ENCODE measurements at regions not wholly inside any gene's neighbourhood (a gene's known extent, or its start where the extent isn't known, plus 50 kb on each side); places are given as distances from the start of the nearest gene placed in this dataset.
"Not testable (repeated sequence)": the region's sequence is repeated elsewhere in the genome, so short reads cannot be mapped to it uniquely, and the experiment has no call there.

- in situ Hi-C loops (cut with HindIII; ENCODE audit: low pct_unique_long_range_greater_than_20kb, low sequenced_read_pairs) = no loop called here
- no peak for DNase-seq (ENCODE audit: low read depth)
These were observed 53.3 kb upstream of the CYLC2 start for GRCh38 chr9:102941868-102942267.

GRCh38 chr9:102922526-102922925 lies 72.6 kb upstream of the CYLC2 start:
- in situ Hi-C loops (cut with HindIII; ENCODE audit: low pct_unique_long_range_greater_than_20kb, low sequenced_read_pairs) = no loop called here
- DNase-seq (ENCODE audit: low read depth) = no peak

DNA sequence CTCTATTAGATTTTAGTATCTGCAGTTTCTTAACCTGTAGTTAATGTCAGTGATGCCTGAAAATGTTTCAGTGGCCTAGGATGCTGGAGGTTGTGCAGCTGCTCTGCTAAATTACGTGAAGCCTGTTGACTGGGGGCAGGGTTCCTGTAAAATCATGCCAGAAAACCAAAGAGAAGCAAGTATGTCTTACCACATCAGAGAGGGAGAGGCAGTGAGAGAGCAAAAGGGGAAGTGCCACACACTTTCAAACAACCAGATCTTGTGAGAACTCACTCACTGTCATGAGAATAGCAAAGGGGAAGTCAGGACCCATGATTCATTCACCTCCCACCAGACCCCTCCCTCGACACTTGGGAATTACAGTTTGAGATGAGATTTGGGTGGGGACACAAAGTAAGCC lies 83.9 kb upstream of the CYLC2 start:
- in situ Hi-C loops (cut with HindIII; ENCODE audit: low pct_unique_long_range_greater_than_20kb, low sequenced_read_pairs) = no loop called here
- DNase-seq (ENCODE audit: low read depth) = no peak

- DNase-seq (ENCODE audit: low read depth); in situ Hi-C loops (cut with HindIII; ENCODE audit: low pct_unique_long_range_greater_than_20kb, low sequenced_read_pairs): not testable (repeated sequence)
These were observed 89.3 kb upstream of the CYLC2 start for GRCh38 chr9:102905795-102906194.

- in situ Hi-C loops (cut with HindIII; ENCODE audit: low pct_unique_long_range_greater_than_20kb, low sequenced_read_pairs) = no loop called here
- no peak for DNase-seq (ENCODE audit: low read depth)
These were observed 103.1 kb upstream of the CYLC2 start for GRCh38 chr9:102892025-102892424.

DNA sequence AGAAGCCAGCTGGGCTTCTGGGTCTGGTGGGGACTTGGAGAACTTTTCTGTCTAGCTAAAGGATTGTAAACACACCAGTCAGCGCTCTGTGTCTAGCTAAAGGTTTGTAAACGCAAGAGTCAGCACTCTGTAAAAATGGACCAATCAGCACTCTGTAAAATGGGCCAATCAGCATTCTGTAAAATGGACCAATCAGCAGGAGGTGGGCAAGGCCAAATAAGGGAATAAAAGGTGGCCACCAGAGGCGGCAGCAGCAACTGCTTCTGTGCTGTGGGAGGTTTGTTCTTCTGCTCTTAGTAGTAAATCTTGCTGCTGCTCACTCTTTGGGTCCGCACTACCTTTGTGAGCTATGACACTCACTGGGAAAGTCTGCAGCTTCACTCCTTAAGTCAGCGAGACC lies 106.4 kb upstream of the CYLC2 start:
- in situ Hi-C loops (cut with HindIII; ENCODE audit: low pct_unique_long_range_greater_than_20kb, low sequenced_read_pairs) = not testable (repeated sequence)
- DNase-seq (ENCODE audit: low read depth) = peak; percentile 1

DNA sequence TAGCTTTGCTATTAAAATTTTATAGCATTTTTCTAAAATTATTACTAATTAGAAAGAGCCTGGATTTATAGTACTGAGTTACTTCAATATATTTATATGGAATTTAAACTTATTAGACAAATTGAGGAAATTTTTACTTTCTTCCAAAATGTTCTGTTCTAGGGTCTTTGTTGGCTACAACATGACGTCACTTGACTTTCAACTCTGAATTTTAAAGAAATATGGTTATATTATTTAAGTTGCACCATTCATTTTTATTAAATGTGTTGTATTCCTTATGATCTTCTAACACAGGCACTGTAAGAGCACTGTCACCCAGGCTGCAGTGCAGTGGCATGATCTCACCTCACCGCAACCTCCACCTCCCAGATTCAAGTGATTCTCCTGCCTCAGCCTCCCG lies 119.4 kb upstream of the CYLC2 start:
- in situ Hi-C loops (cut with HindIII; ENCODE audit: low pct_unique_long_range_greater_than_20kb, low sequenced_read_pairs) = no loop called here
- DNase-seq (ENCODE audit: low read depth) = no peak

DNA sequence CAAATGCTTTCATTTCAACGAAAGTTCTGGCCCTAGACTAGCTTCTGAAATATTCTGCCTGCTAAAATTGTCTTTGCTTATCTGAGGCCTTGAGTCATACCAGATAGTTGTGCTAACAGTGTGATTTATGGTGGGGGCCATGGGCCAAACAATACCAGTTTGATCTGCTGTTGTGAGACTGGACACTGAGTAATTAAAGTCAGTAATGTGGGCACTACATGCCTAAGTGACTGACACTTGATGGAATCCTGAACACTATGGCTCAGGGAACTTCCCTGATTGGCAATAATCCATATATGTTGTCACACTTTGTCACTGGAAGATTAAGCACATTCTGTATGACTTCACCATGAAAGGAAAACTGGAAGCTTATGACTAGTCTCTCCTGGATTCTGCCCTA lies 127.6 kb upstream of the CYLC2 start:
- in situ Hi-C loops (cut with HindIII; ENCODE audit: low pct_unique_long_range_greater_than_20kb, low sequenced_read_pairs) = no loop called here
- peak; percentile 43 for DNase-seq (ENCODE audit: low read depth)

DNA sequence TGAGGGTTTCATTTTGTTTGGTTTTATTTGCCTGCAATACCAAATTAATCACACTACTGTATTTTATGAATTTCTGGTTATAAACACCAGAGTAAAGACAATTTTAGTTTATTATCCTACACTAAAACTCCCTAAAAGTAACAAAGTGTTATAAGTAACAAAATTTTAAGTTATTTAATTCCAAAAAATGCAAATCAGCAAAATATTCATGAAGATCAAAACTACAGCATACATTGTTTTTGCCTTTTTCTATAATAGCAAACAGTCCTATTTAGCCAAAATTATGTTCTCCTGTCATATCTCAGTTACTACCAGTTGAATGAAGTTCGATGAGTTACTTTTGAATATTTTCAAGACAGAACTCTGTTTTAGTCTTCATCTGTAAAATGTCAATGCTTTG lies 132.7 kb upstream of the CYLC2 start:
- DNase-seq (ENCODE audit: low read depth) = no peak
- in situ Hi-C loops (cut with HindIII; ENCODE audit: low pct_unique_long_range_greater_than_20kb, low sequenced_read_pairs) = no loop called here

DNA sequence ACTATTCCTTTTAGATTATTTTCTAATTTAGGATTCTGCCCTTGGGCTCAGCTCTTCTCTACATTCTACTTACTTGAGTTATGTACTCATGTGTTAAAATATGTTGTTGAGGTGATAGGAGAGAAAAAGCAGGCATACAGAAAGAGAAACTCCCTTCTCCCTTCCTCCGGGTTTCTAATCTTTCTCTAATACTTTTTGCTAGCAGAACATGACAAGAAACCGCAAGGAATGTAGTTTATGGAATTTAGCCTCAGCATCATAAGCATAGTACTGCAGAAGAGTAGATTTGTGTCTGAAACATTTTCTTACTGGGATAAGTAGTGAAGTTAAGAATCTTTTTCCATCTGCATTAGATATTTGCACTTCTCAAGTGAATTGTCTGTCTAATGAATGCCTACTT lies 139.5 kb upstream of the CYLC2 start:
- in situ Hi-C loops (cut with HindIII; ENCODE audit: low pct_unique_long_range_greater_than_20kb, low sequenced_read_pairs) = no loop called here
- no peak for DNase-seq (ENCODE audit: low read depth)

DNA sequence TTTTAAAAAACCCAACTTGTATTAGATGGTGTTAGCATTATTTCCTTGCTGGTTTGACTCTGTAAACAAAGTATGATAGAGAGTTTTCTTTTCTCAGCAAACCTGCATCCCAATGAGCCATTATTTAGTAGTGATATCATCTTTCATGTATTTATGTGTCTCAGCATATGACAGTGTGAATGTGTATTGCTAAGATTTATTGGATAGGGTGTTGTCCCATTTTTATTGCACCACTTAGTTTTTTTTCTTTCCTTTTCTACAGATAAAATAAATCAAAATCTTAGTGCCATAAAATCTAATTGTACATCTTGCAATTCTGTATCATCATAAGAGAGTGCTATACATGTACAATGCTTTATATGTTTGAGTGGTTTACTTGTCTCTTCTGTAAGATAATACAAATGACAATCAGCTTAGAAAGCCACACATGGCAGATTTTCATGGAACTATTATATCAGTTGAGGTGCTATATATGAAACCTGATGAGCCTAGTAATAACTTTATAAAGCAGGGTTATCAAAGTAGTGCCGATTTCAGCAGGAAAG lies 149.2 kb upstream of the CYLC2 start:
- DNase-seq (ENCODE audit: low read depth) = no peak
- in situ Hi-C loops (cut with HindIII; ENCODE audit: low pct_unique_long_range_greater_than_20kb, low sequenced_read_pairs) = no loop called here

GRCh38 chr9:102844716-102845115 lies 150.4 kb upstream of the CYLC2 start:
- in situ Hi-C loops (cut with HindIII; ENCODE audit: low pct_unique_long_range_greater_than_20kb, low sequenced_read_pairs) = no loop called here
- DNase-seq (ENCODE audit: low read depth) = no peak

GRCh38 chr9:102842423-102842822 lies 152.7 kb upstream of the CYLC2 start:
- in situ Hi-C loops (cut with HindIII; ENCODE audit: low pct_unique_long_range_greater_than_20kb, low sequenced_read_pairs) = no loop called here
- DNase-seq (ENCODE audit: low read depth) = no peak

GRCh38 chr9:102841376-102841775 lies 153.8 kb upstream of the CYLC2 start:
- no peak for DNase-seq (ENCODE audit: low read depth)
- in situ Hi-C loops (cut with HindIII; ENCODE audit: low pct_unique_long_range_greater_than_20kb, low sequenced_read_pairs) = no loop called here

- in situ Hi-C loops (cut with HindIII; ENCODE audit: low pct_unique_long_range_greater_than_20kb, low sequenced_read_pairs) = no loop called here
- no peak for DNase-seq (ENCODE audit: low read depth)
These were observed 154.8 kb upstream of the CYLC2 start for GRCh38 chr9:102840335-102840734.

GRCh38 chr9:102832814-102833213 lies 162.3 kb upstream of the CYLC2 start:
- in situ Hi-C loops (cut with HindIII; ENCODE audit: low pct_unique_long_range_greater_than_20kb, low sequenced_read_pairs) = no loop called here
- DNase-seq (ENCODE audit: low read depth) = no peak

GRCh38 chr9:102796244-102796643 lies 198.9 kb upstream of the CYLC2 start:
- in situ Hi-C loops (cut with HindIII; ENCODE audit: low pct_unique_long_range_greater_than_20kb, low sequenced_read_pairs) = no loop called here
- no peak for DNase-seq (ENCODE audit: low read depth)

- DNase-seq (ENCODE audit: low read depth) = no peak
- in situ Hi-C loops (cut with HindIII; ENCODE audit: low pct_unique_long_range_greater_than_20kb, low sequenced_read_pairs) = no loop called here
These were observed 199.6 kb upstream of the CYLC2 start for GRCh38 chr9:102795532-102795931.

DNA sequence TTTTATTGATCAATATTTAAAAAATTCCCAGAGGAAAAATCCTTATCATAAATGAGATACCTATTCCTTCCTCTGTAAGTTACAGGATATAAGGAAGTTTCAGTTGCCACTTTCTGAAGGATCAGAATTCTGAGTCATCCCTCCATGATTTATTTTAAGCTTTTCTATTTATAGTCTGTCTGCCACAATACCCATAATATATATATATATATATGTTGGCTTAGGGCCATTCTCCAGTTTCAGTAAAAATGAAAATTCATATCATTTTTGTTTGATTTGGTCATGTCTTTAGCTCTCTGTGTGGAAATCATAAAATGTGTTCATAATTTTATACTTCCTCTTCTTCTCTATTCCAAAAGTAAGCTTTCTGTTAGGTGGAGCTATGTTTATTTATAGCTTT lies 215.8 kb upstream of the CYLC2 start:
- in situ Hi-C loops (cut with HindIII; ENCODE audit: low pct_unique_long_range_greater_than_20kb, low sequenced_read_pairs) = no loop called here
- no peak for DNase-seq (ENCODE audit: low read depth)

DNA sequence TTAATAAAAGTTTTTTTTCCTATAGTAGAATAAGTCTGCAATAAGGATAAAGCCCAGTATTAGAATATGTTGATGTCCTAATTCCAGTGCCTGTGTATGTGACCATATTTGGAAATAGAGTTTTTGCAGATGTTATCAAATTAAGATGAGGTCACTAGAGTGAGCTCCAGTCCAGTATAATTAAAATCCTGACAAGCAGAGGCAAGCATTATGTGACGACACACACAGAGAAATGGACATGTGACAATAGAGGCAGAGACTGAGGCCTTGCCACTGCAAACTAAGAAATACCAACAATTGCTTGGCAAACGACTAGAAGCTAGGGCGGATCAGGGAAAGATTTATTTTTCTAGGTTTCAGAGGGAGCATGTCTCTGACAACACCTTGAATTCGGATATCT lies 216.4 kb upstream of the CYLC2 start:
- in situ Hi-C loops (cut with HindIII; ENCODE audit: low pct_unique_long_range_greater_than_20kb, low sequenced_read_pairs) = no loop called here

DNA sequence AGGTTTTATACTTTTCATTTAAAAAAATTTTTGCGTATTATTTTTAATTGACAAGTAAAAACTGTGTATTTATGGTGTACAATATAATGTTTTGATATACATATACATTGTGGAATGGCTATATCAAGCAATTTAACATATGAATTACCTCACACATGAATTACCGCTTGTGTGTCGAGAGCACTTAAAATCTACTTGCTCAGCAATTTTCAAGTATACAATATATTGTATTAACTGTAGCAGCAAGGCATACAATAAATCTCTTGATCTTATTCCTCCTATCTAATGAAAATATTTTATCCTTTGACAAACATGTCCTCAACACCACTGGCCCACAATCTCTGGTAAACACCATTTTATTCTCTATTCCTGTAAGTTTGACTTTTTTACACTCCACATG lies 224.4 kb upstream of the CYLC2 start:
- in situ Hi-C loops (cut with HindIII; ENCODE audit: low pct_unique_long_range_greater_than_20kb, low sequenced_read_pairs) = no loop called here
- DNase-seq (ENCODE audit: low read depth) = no peak

More for the DNA sequence above, 216.4 kb upstream of the CYLC2 start:
- DNase-seq (ENCODE audit: low read depth) = no peak
